Muscle of leg (tissue), 3 donors: ENCODE measurements at regions not wholly inside any gene's neighbourhood (a gene's known extent, or its start where the extent isn't known, plus 50 kb on each side); places are given as distances from the start of the nearest gene placed in this dataset.
A peak's percentile ranks its signal among the peaks of the same experiment; 100 is the strongest.

ENCODE experiments used
- DNase-seq: peaks from one replicate; pipeline ENCODE4 v3.0.0; 2013
- H3K27ac ChIP-seq: one replicate; pipeline ENCODE4 v1.5.1; 2013; ENCODE audit warnings: mild to moderate bottlenecking, low read length, control low read depth
- H3K27me3 ChIP-seq: one replicate; pipeline ENCODE4 v1.6.1; 2013; ENCODE audit warnings: low read length; ENCODE audit not compliant: control insufficient read depth, insufficient read depth
- H3K36me3 ChIP-seq: one replicate; pipeline ENCODE4 v1.6.1; 2013; ENCODE audit warnings: low read length; ENCODE audit not compliant: control insufficient read depth, insufficient read depth
- H3K4me1 ChIP-seq: one replicate; pipeline ENCODE4 v1.6.1; 2013; ENCODE audit warnings: low read length; ENCODE audit not compliant: control insufficient read depth, insufficient read depth
- H3K4me3 ChIP-seq: one replicate; pipeline ENCODE4 v1.5.1; 2013; ENCODE audit warnings: low read length, control low read depth
- H3K9me3 ChIP-seq: replicated peaks from 2 replicates; pipeline ENCODE4 v1.6.1; 2013; ENCODE audit warnings: low read depth, low read length; ENCODE audit not compliant: control insufficient read depth
- WGBS: methylation state at CpG from one replicate; pipeline ENCODE4 v1.1.5; 2013; ENCODE audit warnings: missing lambda C conversion rate; ENCODE audit not compliant: insufficient coverage; 5-methylcytosine and 5-hydroxymethylcytosine counted together

- WGBS = no CpG with 5 or more reads among the region's 3 CpGs
- H3K4me3 ChIP-seq = no peak overlapping the region
- no peaks in the 10 kb centered on the region for H3K4me1 ChIP-seq
- no peak overlapping the region for H3K27ac ChIP-seq
- H3K9me3 ChIP-seq = no peaks in the 10 kb centered on the region
- no peak for DNase-seq
- no peaks in the 10 kb centered on the region for H3K27me3 ChIP-seq
- H3K36me3 ChIP-seq = no peaks in the 10 kb centered on the region
These were observed 209.2 kb upstream of the ESRRG start for GRCh38 chr1:216932424-216932823.

GRCh38 chr1:216929870-216930582 is 206.8 kb upstream of the ESRRG start:
- no peak overlapping the region for H3K27ac ChIP-seq
- H3K9me3 ChIP-seq = no peaks in the 10 kb centered on the region
- H3K4me1 ChIP-seq = peaks cover 5% of the 10 kb centered on the region
- no peaks in the 10 kb centered on the region for H3K36me3 ChIP-seq
- no peaks in the 10 kb centered on the region for H3K27me3 ChIP-seq
- no peak overlapping the region for H3K4me3 ChIP-seq
- DNase-seq = no peak
- 86% methylated on average over 1 of the region's 2 CpGs for WGBS

- Histone ChIP-seq H3K27me3 (no peaks in the 10 kb centered on the region), H3K27ac (no peak overlapping the region), H3K9me3 (no peaks in the 10 kb centered on the region), H3K4me1 (peaks cover 7% of the 10 kb centered on the region), H3K36me3 (no peaks in the 10 kb centered on the region), H3K4me3 (no peak overlapping the region)
- 88% methylated on average over 5 of the region's 6 CpGs for WGBS
- no peak for DNase-seq
These were observed 204.4 kb upstream of the ESRRG start for GRCh38 chr1:216927633-216928032.

GRCh38 chr1:216926720-216927510 is 203.7 kb upstream of the ESRRG start:
- Histone ChIP-seq H3K36me3 (no peaks in the 10 kb centered on the region), H3K27me3 (no peaks in the 10 kb centered on the region), H3K9me3 (no peaks in the 10 kb centered on the region), H3K4me1 (peaks cover 7% of the 10 kb centered on the region), H3K4me3 (no peak overlapping the region), H3K27ac (no peak overlapping the region)
- peak; percentile 66 for DNase-seq
- 51% methylated on average over 4 of the region's 11 CpGs for WGBS

- no peak overlapping the region for H3K4me3 ChIP-seq
- H3K27me3 ChIP-seq = no peaks in the 10 kb centered on the region
- H3K36me3 ChIP-seq = no peaks in the 10 kb centered on the region
- H3K4me1 ChIP-seq = peaks cover 7% of the 10 kb centered on the region
- no peaks in the 10 kb centered on the region for H3K9me3 ChIP-seq
- WGBS = 78% methylated on average over 5 of the region's 7 CpGs
- H3K27ac ChIP-seq = no peak overlapping the region
- no peak for DNase-seq
These were observed 202.9 kb upstream of the ESRRG start for GRCh38 chr1:216925962-216926625.

- Histone ChIP-seq H3K27ac (no peak overlapping the region), H3K27me3 (no peaks in the 10 kb centered on the region), H3K4me1 (peaks cover 7% of the 10 kb centered on the region), H3K9me3 (no peaks in the 10 kb centered on the region), H3K4me3 (no peak overlapping the region), H3K36me3 (no peaks in the 10 kb centered on the region)
- DNase-seq = no peak
- 100% methylated on average over 1 of the region's 4 CpGs for WGBS
These were observed 201.5 kb upstream of the ESRRG start for GRCh38 chr1:216924732-216925131.

GRCh38 chr1:216923601-216924000 is 200.4 kb upstream of the ESRRG start:
- Histone ChIP-seq H3K27ac (no peak overlapping the region), H3K4me3 (no peak overlapping the region), H3K27me3 (no peaks in the 10 kb centered on the region), H3K36me3 (no peaks in the 10 kb centered on the region), H3K9me3 (no peaks in the 10 kb centered on the region), H3K4me1 (peaks cover 9% of the 10 kb centered on the region)
- 85% methylated on average over 5 of the region's 5 CpGs for WGBS
- DNase-seq = no peak

- no peak overlapping the region for H3K4me3 ChIP-seq
- H3K27me3 ChIP-seq = no peaks in the 10 kb centered on the region
- no peaks in the 10 kb centered on the region for H3K36me3 ChIP-seq
- no peak overlapping the region for H3K27ac ChIP-seq
- H3K4me1 ChIP-seq = peaks cover 9% of the 10 kb centered on the region
- WGBS = no CpG with 5 or more reads among the region's 2 CpGs
- no peaks in the 10 kb centered on the region for H3K9me3 ChIP-seq
- DNase-seq = no peak
These were observed 199.2 kb upstream of the ESRRG start for GRCh38 chr1:216922406-216922805.

GRCh38 chr1:216921866-216922265 is 198.6 kb upstream of the ESRRG start:
- Histone ChIP-seq H3K27me3 (no peaks in the 10 kb centered on the region), H3K4me3 (no peak overlapping the region), H3K9me3 (no peaks in the 10 kb centered on the region), H3K27ac (no peak overlapping the region), H3K4me1 (peaks cover 6% of the 10 kb centered on the region), H3K36me3 (no peaks in the 10 kb centered on the region)
- no CpG with 5 or more reads among the region's 3 CpGs for WGBS
- DNase-seq = no peak
